ENCODE measurements at regions not wholly inside any gene's neighbourhood (a gene's known extent, or its start where the extent isn't known, plus 50 kb on each side); places are given as distances from the start of the nearest gene placed in this dataset.
"Not testable (repeated sequence)": the region's sequence is repeated elsewhere in the genome, so short reads cannot be mapped to it uniquely, and the experiment has no call there.

DNA sequence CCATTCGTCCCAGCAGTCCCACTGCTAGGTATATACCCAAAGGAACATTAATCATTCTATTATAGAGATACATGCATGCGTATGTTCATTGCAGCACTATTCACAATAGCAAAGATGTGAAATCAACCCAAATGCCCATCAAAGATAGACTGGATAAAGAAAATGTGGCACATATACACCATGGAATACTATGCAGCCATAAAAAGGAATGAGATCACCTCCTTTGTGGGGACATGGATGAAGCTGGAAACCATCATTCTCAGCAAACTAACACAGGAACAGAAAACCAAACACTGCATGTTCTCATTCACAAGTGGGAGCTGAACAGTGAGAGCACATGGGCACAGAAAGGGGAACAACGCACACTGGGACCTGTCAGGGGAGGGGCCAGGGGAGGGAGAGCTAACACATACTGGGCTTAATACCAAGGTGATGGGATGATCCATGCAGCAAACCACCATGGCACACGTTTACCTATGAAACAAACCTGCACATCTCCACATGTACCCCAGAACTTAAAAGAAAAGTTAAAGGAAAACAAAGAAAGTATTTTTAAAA, 183.3 kb upstream of the PFKP start:
- intact Hi-C loops (cut with DNase I); ATAC-seq (ENCODE audit: poor library complexity); DNase-seq: not testable (repeated sequence)

DNA sequence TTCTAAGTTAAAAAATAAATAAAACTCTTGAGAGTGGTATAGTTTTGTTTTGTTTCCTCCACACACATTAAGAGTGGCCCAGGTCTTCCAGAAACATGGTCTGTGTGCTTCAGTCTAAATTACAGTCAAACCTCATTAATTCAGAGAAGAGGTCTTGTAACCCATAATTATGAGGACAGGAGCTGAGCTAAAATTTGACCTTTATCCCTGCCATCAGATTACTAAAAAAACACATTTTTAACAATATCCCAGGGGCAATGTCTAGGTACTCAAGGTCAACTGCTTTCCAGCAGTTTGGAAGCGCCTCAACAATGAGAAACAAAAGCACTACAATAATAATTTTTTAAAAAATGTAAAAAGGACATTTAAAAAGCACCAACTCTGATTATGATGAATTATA, 184.1 kb upstream of the PFKP start:
- intact Hi-C loops (cut with DNase I): no loop called here
- DNase-seq (no peak), ATAC-seq (ENCODE audit: poor library complexity) (no peak)

DNA sequence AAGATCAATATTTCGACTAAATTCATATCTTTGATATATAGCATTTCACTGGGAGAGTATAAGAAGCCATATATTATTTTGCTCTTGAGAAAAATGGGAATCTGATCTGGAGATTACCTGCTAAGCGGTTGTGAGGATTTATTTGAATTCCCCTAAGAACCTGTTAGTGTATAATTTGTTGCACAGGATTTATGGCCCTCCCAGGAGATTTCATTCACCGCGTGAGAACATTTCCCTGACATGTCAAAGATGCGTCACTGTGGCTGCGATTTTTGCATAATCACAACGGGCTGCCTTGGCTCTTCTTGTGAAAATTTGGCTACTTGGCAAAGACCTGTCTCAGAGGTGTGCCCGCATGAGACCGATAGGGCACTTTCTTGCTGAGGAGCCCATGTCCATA, 184.7 kb upstream of the PFKP start:
- ATAC-seq (ENCODE audit: poor library complexity) (no peak), DNase-seq (no peak)
- intact Hi-C loops (cut with DNase I): no loop called here

DNA sequence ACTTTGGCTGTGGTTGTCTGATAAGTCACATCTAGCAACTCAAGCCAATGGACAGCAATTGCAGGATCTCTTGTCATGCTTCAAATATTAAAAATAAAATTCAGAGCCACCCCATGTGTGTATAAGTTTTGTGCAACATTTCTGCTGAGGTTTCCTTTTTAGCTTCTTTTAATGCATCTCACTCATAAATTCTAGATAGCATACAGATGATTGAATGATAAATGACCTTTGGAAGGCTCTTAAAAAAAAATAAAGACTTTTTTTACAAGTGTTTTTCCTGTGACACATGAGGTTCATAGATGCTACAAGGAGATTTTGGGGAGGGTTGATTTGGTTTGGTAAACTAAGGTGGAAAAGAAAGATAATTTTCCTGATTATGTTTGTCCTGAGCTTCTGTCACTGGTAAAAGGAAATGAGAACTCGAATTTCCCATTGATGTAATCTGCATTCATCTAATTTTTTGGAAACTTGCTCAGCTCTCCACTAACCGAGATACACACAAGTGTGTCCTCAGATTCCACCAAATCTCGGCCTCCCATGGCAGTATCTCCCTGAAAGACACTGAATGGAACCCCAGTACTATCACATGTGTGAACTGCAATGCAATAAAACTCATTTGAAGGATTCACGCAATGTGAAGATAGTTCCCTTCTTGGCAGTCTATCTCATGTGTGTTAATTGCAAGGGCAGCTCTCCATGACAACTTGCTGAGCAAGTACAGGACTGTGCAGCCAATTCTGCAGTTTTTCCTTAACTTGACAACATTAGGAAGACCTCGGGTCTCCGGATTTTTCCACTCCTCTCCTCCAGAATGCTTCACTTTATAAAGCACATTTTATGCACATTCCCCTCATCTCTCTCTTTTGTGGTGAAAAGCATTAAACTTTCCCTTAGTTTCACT, 185.4 kb upstream of the PFKP start:
- no peak for ATAC-seq (ENCODE audit: poor library complexity)
- no peak for DNase-seq
- intact Hi-C loops (cut with DNase I): no loop called here

DNA sequence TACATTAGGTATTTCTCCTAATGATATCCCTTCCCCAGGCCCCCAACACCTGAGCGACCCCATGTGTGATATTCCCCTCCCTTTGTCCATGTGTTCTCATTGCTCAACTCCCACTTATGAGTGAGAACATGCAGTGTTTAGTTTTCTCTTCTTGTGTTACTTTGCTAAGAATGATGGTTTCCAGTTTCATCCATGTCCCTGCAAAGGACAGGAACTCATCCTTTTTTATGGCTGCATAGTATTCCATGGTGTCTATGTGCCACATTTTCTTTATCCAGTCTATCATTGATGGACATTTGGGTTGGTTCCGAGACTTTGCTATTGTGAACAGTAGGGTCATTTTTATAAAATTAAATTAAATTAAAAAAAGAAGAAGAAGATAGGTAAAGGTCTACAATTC, 187.3 kb upstream of the PFKP start:
- ATAC-seq (ENCODE audit: poor library complexity); DNase-seq; intact Hi-C loops (cut with DNase I): not testable (repeated sequence)

DNA sequence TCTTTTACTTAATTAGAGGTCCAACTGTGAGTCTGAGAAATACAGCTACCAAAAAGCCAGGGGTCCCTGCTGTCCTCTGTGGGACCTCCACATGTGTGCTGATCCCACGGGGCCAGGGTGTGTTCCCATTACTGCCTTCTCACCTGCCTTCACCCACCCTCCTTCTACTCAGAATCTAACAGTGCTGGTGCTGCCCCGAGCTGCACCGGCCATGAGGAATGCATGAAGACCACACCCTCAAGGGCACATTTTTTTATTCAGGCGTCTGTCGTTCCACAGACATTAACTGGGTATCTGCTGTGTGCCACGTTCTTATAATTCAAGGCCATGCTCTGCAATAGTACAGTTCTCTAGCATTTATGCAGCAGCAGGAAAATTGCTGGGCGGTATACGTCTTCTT, 188.5 kb upstream of the PFKP start:
- no peak for DNase-seq
- intact Hi-C loops (cut with DNase I): no loop called here
- ATAC-seq (ENCODE audit: poor library complexity): no peak

DNA sequence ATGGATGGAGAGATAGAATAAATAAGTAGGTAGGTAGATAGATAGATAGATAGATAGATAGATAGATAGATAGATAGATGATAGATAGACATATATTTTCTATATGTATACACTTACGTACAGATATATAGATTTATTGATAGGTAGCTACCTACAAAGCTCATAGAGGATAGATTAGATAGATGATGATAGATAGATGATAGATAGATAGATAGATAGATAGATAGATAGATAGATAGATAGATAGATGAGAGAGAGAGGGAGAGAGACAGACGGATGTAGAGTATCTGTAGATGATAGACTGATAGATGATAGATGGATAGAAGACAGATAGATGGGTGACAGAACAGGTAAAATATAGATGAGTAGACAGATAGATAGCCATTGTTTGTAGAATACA, 191.3 kb upstream of the PFKP start:
- ATAC-seq (ENCODE audit: poor library complexity): no peak
- intact Hi-C loops (cut with DNase I): no loop called here
- DNase-seq: no peak

DNA sequence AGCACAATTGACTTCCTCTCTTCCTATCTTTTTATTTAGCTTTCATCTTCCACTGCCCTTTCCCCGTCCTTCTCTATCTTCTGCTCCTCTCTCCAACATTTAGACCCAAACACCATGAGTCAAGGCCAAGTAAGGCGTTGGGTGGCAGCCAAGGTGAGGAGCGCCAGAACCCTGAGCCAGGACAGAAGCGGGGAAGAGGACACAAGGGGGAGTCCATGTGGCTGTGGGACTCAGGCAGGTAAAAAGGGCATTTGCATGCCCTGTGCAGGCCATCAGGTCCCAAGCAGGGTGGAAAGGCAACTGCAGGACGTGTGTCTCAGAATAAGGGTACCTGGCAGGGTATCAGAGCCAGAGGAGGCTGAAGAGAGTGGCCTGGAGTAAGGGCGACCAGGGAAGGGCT, 192.4 kb upstream of the PFKP start:
- ATAC-seq (ENCODE audit: poor library complexity): no peak
- DNase-seq: no peak
- intact Hi-C loops (cut with DNase I): no loop called here

DNA sequence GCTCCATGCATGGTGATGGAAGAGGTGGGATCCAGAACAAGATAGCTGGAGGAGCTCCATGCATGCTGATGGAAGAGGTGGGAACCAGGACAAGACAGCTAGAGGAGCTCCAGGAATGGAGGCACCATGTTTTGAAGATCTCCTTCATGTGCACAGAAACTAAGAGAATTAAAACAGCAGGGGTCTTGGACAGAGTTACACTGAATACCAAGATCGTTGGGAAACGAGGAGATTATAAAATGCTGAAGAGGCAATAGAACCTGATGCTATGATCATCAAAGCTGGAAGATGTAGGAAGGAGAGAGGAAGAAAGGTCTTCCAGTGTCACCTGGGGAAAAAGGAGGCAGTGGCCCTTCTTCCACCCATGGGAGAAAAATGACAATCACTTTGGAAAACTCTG, 193.6 kb upstream of the PFKP start:
- intact Hi-C loops (cut with DNase I): no loop called here
- no peak for DNase-seq
- no peak for ATAC-seq (ENCODE audit: poor library complexity)

DNA sequence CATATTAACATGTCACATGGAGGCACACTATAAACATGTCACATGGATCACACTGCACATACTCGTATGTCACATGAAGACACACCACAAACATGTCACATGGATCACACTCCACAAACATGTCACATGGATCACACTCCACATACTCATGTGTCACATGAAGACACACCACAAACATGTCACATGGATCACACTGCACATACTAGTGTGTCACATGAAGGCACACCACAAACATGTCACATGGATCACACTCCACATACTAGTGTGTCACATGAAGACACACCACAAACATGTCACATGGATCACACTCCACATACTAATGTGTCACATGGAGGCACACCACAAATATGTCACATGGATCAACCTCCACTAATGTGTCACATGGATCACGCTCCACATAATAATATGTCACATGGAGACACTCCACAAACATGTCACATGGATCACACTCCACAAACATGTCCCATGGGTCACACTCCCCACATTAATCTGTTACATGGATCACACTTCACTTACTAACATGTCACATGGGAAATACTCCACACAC, 195.6 kb upstream of the PFKP start:
- DNase-seq (no peak), ATAC-seq (ENCODE audit: poor library complexity) (no peak)
- intact Hi-C loops (cut with DNase I): no loop called here

DNA sequence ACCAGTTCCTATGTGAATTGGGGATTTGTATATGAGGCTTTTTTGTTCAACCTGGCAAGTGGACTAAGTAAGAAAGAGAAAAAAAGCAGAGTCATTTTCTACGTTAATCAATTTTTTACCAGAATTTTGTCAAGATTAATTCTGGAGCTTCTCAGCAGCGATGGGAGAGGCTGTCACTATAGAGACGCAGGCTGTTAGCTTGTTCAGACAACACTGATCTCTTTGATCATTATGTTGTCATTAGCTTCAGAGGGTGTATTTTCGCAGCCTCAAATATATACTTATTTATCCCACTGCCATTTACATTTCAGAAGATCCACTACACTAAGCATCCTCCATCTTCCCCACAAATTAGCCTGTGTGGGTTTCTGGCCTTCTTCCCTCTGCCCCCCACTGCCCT, 196.7 kb upstream of the PFKP start:
- intact Hi-C loops (cut with DNase I): no loop called here
- ATAC-seq (ENCODE audit: poor library complexity) (no peak), DNase-seq (no peak)

DNA sequence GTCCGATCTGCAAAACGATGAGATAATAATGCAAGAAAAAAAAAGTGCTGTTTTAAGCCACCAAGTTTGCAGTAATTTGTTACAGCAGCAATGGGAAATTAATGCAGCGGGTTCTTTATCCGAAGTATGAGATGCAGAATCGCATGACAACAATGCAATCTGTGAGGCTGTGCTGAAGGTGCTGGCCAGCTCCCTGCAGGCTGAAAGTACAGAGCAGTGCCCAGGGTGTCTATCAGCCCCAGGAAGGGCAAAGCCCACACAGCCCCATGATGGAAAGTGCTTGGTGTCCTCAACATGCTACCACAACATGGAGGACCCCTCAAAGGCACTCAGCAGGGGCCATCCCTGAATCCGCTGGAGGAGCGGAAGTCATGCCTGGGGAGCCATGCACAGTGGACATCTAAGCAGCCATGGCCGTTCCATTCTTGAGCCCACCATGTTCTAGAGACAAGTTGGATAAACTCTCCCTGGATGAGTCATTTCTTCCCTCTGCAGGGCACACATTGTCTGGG, 199.5 kb upstream of the PFKP start:
- DNase-seq (no peak), ATAC-seq (ENCODE audit: poor library complexity) (no peak)
- intact Hi-C loops (cut with DNase I): no loop called here

DNA sequence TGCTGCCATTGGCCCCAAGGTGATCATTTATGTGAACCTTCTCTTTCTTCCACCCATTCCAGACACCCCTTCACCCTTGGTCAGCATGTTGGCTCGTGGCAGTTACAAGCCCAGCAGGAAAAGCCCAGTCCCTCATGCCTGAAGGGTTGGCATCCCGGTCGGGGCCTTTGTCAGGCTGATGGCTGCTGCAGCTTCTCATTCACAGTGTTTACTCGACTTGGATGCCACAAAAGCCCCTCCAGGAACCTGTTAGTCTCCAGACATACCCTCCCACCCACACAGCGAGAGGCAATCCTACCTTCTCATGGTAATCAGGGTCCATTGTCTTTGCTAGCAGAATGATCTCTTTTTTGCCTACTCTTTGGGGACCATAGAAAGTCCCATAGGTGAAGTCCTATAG, 200.8 kb upstream of the PFKP start:
- ATAC-seq (ENCODE audit: poor library complexity): no peak
- DNase-seq: no peak
- intact Hi-C loops (cut with DNase I): no loop called here

DNA sequence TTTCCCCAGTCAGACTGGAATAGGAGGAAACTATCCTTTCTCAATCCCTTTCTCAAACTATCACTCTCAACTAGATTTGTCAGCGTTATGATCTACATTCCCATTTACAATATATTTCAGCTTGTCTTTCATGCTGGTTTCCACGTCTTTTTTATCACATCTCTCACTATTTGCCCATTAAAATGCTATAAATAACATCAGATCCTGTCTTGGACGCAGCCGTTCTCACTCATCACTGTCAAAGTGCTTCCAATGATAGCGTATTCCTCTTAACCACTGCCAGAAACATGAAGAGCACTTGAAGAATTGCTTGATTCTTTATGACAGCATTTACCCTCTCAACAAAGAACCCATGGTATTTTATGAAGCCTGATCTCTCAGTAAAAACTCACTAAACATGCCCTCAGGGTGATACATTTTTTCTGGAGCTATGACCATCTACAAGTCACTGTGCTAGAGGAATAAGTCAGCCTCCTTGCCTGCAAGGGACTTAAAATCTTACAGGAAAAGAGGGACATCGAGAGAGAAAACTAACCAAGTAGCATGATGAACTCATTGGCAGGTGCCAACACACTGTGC, 205.6 kb upstream of the PFKP start:
- ATAC-seq (ENCODE audit: poor library complexity) (no peak), DNase-seq (no peak)
- intact Hi-C loops (cut with DNase I): no loop called here

DNA sequence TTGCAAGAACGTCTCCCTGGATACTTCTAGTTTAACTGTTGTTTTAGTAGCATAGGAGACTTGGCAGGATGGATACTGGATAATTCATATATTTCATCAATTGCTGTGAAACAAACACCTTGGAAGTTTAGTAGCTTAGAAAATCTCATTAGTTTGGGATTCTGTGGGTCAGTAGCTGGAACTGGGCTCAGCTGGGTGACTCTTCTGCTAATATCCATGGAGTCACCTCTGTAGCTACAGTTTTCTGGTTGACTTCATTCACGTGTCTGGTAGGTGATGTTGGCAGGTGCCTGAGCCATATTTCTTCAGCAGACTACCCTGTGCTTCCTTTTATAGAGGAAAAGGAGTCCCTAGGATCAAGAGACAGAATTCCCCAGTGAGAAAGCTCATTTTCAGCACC, 208.9 kb upstream of the PFKP start:
- intact Hi-C loops (cut with DNase I): no loop called here
- ATAC-seq (ENCODE audit: poor library complexity): no peak
- DNase-seq: no peak

DNA sequence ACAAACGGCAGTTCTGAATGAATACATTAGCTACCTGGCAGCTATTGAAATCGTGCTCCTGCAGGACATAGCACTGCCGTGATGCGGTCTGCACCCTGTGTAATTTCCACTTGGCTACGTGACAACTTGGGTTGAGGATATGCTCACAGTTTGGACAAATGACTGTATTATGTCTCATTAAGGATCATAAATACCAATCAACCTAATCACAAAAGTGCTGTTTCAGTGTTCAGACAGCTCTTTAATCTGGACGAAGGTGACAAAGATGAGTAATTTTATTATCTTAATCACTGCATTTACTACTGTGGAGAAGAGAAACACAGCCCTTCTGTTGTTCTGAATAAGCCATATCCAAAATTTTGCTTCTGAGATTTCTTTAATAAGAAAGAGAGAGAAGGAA, 210.8 kb upstream of the PFKP start:
- DNase-seq (no peak), ATAC-seq (ENCODE audit: poor library complexity) (no peak)
- intact Hi-C loops (cut with DNase I): no loop called here

DNA sequence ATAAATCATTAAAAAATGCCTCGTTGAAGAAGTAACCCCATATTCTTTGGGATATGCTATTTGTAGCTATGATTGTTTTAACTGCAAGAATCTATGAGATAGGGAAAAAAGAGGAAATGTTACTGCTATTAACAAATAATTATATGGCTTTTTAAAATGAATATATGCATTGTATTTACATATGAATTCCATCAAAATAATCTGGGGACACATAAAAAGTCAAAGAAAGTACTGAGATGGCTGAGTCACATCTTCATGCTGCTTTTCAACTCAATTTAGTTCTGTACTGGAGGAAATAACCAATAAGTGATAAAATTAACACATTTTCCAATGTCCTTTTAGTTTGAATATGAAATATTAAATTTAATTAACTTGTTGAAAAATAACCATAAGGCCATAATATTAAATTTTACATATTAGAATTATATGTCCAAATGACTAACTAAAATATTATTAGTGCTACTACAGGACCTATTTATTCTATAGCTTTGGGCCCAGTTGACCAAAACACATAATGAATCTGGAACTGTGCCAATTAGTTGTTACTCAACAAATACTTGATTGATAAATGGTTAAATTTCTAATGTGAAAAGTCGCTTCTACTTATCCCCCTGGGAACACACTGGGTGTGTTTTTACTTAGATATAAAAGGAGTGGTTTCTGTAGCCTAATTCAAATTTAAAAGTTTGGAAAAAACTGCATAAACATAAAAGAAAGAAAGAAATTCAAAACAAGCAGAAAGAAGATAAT, 214.6 kb upstream of the PFKP start:
- ATAC-seq (ENCODE audit: poor library complexity): no peak
- intact Hi-C loops (cut with DNase I): no loop called here
- no peak for DNase-seq

DNA sequence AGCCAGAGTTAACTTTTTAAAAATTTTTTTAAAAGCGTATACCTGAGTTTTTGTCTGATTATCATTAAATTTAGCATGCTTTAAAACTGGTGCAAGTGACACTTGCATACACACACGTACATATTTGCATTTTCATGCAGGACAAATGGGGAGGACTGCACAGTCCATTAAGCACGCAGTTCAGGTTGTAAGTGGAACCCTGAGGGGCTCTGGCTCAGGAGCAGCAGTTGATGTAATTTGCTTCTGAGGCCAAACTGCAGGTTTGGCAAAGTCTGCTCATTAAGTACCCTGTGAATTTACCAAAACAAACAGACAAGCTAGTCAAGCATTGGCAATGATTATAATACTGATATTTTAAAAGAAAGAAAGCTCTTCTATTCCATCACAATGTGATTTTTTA, 215.8 kb upstream of the PFKP start:
- no peak for ATAC-seq (ENCODE audit: poor library complexity)
- intact Hi-C loops (cut with DNase I): no loop called here
- DNase-seq: no peak

DNA sequence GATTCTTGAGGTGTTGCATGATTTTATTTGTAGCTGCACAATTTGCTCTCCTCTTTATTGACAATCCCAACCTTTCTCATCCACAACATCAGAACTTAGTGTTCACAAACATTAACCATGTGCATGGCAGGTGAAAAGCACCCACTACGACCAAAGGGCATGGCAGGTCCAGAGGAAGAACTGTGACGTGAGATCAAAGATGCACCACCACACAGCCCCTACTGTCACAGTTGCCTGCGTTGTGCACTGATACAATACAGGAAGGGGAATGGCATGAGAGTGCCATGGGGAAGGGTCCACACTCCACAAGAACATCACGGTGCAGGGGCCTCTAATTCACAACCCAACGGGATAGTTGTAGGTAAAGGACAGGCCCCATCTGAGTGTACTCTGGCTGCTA, 217.1 kb upstream of the PFKP start:
- DNase-seq (no peak), ATAC-seq (ENCODE audit: poor library complexity) (no peak)
- intact Hi-C loops (cut with DNase I): no loop called here
